IPS-NIHi7 (cell line): ENCODE measurements at regions not wholly inside any gene's neighbourhood (a gene's known extent, or its start where the extent isn't known, plus 50 kb on each side); places are given as distances from the start of the nearest gene placed in this dataset.
"Not testable (repeated sequence)": the region's sequence is repeated elsewhere in the genome, so short reads cannot be mapped to it uniquely, and the experiment has no call there.

Source experiments
- DNase-seq: peaks from one replicate; pipeline ENCODE4 v3.0.0; 2012; ENCODE audit warnings: mixed read lengths; ENCODE audit errors: extremely low spot score

- peak; percentile 6 for DNase-seq
Observed at GRCh38 chrX:68995780-68996551, 167.1 kb downstream of the EFNB1 start.

DNA sequence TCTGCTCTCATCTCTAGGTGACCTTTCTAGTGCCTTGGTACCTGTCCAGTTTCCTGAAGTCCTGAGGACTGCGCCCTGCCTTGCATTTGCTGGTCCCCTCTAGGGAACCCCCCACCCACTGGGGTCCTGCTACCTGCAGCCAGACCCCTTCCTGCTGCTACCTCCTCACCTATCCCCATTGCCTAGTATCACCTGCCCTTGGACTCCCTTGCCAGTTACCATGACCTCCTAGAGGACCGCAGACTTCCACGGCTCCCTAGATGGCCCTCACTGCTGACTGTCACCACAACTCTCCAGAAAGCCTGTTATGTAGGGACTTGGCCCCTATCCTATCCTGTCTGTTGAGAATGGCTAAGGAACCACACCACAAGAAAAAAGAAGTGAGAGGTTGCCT lies 166.6 kb downstream of the EFNB1 start:
- peak; percentile 0 for DNase-seq

- DNase-seq: no peak
Observed at GRCh38 chrX:68994891-68995255, 166.1 kb downstream of the EFNB1 start.

DNA sequence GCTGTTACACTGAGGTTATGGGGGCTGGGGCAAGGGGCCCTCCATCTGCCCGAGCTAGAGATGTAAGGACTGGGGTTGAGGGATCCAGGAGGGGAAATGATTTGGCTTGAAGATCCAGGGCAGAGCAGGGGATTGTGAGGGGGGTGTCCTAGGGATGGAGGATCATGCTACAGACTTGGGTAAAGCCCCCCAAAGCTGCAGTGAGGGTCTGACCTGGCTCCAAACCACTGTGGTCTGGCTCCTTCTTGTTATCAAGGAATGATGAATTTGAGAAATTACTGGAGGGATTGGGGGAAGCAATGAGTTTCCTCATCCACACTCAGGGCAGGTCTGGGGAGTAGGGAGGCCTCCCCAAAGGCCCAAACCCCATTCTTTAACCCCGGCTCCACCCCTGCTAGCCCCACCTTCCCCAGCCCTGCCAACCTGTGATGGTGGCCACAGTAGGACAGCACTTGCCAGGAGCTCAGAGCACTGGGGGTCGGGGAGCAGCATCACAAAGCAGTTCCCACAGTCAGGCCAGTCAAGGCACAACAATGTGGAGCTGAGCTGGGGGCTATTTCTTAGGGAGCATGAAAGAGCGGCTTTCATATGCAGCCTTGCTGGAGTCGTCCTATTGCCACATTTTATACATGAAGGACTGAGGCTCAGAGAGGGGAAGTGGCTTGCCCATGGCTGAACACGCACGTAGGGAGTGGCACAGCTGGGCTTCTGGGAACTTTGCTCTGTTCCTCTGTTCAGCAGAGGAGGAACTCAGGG lies 165.5 kb downstream of the EFNB1 start:
- DNase-seq: peak; percentile 3

DNA sequence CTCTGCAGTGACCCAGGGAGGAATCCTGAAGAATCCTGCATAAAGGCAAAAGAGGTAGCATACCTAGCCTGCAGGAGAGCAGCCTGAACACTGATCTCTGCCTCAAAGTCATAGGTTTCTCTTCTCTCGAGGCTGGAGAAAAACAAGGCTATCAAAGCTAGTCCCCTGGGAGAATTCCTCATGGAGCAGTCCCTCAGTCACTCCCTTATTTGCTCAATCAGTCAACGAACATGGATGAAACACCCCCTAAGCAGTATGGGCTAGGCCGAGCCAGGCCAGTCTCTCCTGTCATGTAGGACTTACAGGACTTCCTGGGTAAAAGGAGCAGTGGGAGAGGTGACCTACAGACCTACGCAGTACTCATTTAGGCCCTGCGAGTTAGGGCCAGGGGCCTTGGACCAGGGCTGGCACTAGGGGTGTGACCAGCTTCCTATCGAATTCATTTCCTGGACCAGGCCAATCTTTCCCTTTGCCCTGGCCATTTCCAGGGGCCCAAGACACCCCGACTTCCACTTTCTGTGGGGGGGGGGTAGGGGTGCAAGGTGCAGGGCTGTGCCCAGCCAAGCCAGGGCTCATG lies 164.1 kb downstream of the EFNB1 start:
- DNase-seq: peak; percentile 2

DNA sequence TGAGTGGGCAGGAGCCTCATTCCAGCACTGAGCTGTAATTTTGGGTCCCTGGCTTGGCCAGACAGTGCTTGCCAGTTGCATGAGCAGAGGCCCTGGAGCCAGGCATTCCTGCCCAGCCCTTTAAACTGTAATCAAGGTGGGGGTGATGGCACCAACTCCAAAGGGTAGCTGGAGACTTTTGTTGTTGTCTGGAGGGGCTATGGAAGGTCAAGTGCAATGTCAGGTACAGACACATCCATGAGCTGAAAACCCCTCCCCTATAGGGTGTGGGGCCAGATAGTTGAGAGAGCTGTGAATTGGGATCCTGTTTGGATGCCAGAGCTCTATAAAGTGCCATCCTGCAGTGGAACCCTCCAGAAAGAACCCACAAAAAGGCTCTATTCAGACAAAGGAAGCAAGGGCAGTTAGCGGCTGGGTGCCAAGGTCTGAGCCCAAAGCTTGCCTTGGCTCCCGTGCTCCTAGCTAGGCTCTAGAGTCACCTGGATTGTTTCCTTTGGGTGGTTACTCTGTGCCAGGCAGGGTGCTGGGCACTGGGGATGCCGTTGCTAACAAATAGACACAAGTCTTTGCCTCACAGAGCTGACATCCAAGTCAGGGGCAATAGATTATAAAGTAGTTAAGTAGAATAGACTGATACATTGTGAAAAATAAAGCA lies 163.0 kb downstream of the EFNB1 start:
- DNase-seq: peak; percentile 2

- DNase-seq: no peak
Observed at GRCh38 chrX:68990948-68991347, 162.1 kb downstream of the EFNB1 start.

DNA sequence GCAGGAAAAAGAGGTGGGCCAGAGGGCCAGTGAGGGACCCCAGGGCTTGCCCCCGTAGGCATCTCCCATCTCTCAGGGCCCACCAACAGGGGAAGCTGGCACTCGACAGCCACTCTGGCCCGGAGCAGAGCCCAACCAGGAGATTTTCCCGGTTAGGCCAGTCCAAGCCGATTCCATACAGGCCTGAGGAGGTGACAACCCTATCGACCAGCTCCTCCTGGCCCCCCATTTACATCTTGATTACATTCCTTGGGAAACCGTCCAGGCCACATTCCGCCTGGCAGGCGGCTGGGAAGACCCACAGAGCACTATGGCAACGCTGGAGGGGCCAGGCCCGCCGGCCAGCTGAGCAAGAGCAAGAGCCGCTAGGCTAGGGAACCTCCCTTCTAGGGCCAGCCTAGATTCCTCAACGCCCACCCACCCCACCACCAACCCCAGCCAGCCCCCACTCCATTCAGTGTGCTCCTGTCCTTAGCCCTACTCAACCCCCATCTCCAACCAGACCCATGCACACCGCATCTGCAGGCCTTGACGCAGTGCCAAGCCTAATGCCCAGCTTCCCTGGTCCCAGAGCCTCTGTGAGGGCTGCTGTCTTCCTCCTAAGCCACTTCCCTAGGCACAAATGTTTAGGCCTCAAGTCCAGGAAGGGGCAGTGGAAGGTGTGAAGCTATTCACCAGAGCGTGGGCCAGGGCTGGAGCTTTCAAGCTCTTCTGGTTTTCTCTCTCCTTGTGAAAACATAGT lies 161.2 kb downstream of the EFNB1 start:
- peak; percentile 84 for DNase-seq

DNA sequence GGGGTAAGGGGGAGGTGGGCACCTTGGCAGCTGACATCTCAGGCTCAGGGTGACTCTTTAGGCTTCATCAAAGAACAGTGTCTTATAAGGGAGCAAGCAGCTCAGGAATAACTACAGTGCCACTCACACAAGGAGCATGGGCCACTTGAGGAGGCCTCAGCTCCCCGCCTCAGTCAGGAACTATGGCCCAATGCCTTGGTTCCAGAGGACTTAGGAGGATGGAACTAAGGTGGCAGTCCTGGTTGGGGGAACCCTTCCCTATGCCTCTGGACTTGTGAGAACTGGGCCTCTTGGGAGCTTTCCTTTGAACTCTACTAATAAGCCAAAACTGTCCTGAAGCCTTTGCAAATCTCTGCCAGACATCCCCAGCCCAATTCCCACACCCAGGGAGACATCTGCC lies 160.6 kb downstream of the EFNB1 start:
- no peak for DNase-seq

DNA sequence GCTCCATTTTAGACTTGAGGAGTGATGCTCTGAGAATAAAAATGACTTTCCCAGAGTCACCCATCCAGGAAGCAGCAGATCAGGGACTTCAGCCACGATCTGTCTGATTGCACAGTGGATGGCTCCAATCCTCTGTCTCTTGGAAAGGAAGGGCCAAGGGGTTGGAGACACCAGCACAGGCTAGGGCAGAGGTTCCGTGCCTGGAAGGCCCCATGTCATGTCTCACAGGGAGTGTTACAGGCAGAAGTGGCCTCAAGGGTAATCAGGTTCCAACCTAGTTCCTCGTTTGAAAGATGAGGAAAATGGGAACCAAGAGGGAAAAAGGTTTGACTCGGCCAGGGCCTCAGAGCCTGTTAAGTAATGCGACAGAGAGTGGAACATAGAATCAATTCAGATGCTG lies 160.0 kb downstream of the EFNB1 start:
- DNase-seq: peak; percentile 2

- DNase-seq: peak; percentile 31
Observed at GRCh38 chrX:68985135-68985755, 156.4 kb downstream of the EFNB1 start.

DNA sequence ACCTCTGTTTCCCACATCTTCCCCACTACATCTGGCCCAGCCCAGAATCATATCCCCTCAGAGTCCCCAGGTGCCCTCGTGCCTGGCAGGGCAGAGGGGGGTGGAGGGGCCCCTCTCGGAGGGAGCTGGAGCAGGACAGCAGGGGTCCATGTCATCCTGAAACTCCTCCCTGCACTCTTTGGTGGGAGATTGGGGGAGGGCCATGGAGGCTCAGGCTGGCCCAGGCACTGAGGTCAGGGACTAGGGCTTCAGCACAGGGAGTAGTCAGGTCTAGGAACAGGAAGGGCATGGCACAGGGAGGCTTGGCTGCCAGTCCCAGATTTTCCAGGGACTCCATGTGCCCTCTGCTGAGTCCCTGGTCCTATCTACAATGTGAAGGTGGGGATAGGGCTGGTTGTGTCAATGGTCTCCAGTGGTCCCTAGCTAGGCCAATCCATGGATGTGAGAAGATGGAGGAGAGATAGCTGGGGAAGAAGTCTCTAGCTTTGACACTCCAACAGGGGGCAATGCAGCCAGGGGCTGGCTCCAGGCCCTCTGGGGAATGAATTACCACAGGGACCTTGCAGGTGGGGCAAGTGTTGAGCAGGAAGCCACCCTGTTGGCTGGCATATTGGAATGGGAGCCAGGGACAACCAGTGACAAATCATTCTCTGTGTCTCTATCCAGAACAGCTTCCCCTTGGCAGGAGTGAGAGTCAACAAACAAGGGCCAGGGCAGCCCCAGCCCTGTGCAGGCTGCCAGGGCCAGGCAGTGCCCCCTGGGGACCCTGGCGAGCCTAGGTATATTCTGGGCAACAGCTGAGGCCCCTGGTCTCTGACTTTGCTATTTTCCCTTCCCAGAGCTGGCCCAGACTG lies 154.4 kb downstream of the EFNB1 start:
- no peak for DNase-seq

GRCh38 chrX:68982476-68982875 lies 153.7 kb downstream of the EFNB1 start:
- no peak for DNase-seq

- DNase-seq: no peak
Observed at GRCh38 chrX:68980906-68981616, 152.2 kb downstream of the EFNB1 start.

DNA sequence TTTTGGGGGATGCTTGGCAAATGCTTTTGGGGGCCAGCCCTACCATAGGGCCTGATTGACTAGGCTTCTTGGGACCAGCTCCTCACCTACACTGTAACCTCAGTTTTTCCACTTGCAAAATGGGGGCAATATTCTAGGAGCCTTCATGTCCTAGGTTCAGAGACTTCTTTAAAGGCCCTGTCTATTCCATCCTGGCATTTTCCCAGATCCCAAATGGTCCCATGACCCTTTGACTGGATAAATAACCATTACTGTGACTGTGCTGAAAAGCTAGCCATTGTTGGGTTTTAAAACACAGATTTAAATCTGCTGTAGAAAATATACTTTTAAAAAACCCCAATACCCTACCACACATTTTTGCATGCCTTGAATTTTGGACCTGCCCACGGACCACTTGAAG lies 149.8 kb downstream of the EFNB1 start:
- DNase-seq: no peak

DNA sequence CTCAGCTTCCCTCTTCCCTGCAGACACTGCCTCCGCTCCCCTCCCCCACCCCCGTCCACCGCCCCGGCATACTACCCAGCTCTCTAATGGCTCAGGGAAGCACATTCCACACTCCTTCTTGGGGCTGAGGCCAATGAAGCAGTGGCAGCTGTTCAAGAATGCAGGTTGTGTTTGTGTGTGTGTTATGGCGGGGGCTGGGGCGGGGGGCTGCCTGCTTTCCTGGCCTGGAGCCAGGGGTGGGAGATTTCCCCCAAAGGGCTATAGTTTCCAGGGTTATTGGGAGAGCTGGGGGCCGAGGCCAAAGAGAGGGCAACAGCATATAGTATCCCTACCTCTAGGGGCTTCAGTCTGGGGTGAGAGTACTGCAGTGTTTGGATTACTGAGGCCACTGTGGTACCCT lies 149.4 kb downstream of the EFNB1 start:
- peak; percentile 65 for DNase-seq

GRCh38 chrX:68953331-68953730 lies 124.5 kb downstream of the EFNB1 start:
- DNase-seq: no peak

GRCh38 chrX:68951942-68952619 lies 123.3 kb downstream of the EFNB1 start:
- DNase-seq: not testable (repeated sequence)

DNA sequence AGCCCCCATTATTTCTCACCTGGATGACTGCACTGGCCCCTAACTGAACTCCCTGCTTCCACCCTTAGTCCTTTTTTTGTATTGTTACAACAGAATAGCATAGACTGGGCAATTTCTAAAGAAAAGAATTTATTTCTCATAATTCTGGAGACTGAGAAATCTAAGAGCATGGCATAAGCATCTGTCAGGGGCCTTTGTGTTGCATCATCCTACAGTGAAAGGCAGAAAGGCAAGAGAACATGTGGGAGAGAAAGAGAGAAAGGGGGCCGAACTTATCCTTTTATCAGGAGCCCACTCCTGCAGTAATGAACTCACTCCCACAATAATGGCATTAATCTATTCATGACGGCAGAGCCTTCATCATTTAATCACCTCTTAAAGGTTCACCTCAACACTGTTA lies 122.1 kb downstream of the EFNB1 start:
- no peak for DNase-seq
